Stimulated activated CD8-positive, alpha-beta memory T cell treated with anti-CD3 and anti-CD28 coated beads, Interleukin-7, amount 100 ng/mL, for 4 hours (primary cell): ENCODE measurements at regions not wholly inside any gene's neighbourhood (a gene's known extent, or its start where the extent isn't known, plus 50 kb on each side); places are given as distances from the start of the nearest gene placed in this dataset.

Experiments used
- DNase-seq, 2 donors: peaks; one replicate each; pipeline ENCODE4 v3.0.0-alpha.2; 2020; ENCODE audit warnings: low read depth in 2 of 2

GRCh38 chr2:5479265-5479928 is 212.8 kb upstream of the SOX11 start:
- no peak for DNase-seq

- no peak for DNase-seq
Observed at GRCh38 chr2:5482929-5483331, 209.3 kb upstream of the SOX11 start.

GRCh38 chr2:5484868-5485267 is 207.3 kb upstream of the SOX11 start:
- DNase-seq: no peak

DNA sequence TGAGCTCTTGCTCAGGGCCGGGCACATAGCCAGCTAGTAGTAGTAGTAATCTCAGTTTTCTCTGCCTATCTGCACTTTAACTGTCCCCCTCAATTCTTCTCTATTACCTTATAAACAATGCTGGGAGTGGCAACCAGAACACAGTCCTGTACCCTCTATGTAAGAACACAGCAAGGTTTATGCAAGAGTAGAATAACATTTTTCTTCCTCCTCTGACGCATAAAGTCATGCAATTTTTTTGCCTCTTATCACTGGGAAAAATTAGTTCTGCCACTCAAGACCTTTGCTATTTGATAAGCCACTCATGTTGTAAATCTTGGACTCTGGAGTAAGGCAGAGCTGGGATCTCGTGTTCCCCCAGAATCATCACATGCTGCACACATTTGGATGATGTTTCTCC is 200.7 kb upstream of the SOX11 start:
- no peak for DNase-seq

DNA sequence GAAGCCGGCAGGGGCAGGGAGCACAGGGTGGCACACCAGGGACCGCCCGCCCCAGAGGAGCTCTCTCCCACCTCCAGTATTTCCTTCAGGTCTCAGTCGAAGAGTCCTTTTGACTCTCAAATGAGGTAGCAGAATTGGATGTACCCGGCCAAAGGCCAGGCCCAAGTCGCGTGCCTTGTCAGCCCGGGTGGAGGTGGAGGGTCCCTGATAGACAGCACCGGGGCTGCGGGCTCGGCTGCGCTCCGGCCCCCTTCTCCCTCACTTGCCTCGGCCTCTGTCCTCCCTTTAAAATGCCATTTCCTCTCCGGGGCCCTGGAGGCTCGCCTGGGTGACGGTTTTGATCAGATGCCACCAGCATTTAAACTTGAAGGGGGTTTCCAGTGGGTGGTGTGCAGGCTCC is 198.9 kb upstream of the SOX11 start:
- no peak for DNase-seq

DNA sequence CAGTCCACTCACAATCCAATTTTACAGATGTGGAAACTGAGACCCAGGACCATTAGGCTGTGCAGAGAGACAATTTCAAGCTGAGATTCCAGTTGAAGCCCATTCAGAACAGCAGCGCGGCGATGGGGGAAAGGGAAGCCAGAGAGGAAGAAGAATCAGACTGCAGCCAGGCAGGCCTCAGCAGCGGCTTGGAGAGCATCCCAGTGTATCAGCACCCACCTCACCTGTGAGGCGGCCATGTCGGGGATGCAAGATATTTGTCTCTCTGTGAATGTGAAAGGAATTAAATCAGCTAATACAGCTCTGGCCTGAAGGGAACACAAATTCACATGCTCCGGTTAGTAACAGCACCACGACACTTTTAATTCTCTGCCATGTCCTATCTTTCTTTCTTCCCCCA is 198.0 kb upstream of the SOX11 start:
- no peak for DNase-seq

DNA sequence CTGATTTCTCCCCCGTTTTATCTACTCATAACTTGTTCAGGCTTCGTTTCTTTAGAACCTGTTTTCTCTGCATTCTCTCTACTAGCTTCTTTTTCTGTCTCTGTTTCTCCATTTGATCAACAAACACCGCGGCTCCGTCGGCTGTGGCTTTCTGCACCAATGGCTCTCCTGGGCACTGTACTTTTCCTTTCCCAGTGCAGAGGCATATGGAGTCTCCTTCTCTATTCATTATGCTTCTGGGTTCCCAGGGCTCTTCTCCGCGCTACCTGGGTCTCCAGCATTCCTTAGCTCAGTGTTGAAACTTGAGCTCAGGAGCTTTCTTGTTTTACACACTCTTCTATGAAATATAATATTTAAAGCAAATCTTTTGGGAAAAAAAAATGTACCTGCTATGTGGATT is 196.6 kb upstream of the SOX11 start:
- no peak for DNase-seq

GRCh38 chr2:5497874-5498273 is 194.3 kb upstream of the SOX11 start:
- DNase-seq: no peak

DNA sequence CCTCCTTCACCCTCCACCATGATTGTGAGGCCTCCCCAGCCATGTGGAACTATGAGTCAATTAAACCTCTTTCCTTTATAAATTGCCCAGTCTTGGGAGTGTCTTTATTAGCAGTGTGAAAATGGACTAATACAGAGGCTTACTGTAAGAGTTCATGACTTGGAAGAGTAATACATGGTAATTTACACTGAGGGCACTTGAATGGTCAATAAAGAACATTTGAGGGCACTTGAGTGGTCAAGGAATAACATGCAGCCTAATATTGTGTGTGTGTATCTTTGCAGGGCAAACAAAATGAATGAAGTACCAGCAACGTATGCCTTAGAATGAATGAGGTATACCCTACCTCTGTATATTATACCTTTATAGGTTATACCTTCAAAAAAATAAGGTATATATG is 190.4 kb upstream of the SOX11 start:
- no peak for DNase-seq

GRCh38 chr2:5502385-5502784 is 189.8 kb upstream of the SOX11 start:
- no peak for DNase-seq

GRCh38 chr2:5504756-5505155 is 187.4 kb upstream of the SOX11 start:
- DNase-seq: no peak

GRCh38 chr2:5507367-5507766 is 184.8 kb upstream of the SOX11 start:
- no peak for DNase-seq

GRCh38 chr2:5509362-5509761 is 182.8 kb upstream of the SOX11 start:
- no peak for DNase-seq

DNA sequence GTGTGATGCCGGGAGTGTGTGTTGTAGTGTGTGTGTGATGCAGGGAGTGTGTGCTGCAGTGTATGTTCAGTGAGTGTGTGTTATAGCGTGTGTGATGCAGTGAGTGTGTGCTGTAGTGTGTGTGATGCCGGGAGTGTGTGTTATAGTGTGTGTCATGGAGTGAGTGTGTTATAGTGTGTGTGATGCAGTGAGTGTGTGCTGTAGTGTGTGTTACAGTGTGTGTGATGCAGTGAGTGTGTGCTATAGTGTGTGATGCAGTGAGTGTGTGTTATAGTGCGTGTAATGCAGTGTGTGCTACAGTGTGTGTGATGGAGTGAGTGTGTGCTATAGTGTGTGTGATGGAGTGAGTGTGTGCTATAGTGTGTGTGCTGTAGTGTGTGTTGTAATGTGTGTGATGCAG is 182.1 kb upstream of the SOX11 start:
- no peak for DNase-seq

DNA sequence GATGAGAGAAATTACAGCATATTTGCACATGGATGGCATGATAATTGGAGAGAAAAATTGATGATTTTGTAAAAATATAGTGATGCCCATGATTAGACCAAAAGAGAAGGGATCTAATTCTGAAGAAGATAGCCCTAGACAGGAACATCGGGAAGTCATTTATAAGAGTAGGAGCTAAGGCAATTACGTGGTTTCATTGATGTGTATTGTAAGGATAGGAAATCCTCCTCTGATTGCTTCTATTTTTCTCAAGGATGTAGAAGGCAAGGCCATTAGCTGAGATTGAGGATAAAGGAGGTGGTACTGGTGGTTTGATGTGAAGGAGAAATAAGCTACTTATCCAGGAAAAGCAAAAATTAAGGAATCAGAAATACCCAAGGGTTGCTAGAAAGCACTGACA is 176.5 kb upstream of the SOX11 start:
- DNase-seq: no peak

GRCh38 chr2:5519286-5519685 is 172.9 kb upstream of the SOX11 start:
- DNase-seq: no peak

DNA sequence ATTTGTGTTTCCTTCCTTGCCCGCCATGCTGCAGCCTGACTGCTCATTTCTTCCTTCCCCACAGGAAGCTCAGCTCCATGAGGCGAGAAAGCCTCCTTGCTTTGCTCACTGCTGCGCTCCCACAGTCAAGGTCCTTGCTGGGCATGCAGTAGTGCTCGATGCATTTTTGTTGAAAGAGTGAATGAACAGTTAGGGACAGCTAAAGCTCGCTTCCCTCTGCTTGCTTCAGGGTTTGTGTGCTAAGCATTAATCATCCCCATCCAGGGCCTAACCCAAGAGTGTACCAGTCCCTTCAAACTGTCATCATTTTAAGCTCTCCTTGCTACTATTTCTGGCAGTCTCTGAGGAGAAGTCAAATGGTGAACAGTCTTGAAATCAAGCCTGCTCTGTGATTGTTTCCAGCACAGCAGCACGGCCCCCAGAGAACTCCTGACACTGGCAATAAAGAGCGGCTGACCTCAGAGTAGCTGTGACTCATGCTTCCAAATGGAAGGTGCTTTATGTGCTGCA is 171.7 kb upstream of the SOX11 start:
- no peak for DNase-seq

GRCh38 chr2:5521461-5521860 is 170.7 kb upstream of the SOX11 start:
- DNase-seq: no peak

GRCh38 chr2:5524551-5524950 is 167.6 kb upstream of the SOX11 start:
- no peak for DNase-seq

GRCh38 chr2:5528706-5529105 is 163.5 kb upstream of the SOX11 start:
- no peak for DNase-seq

DNA sequence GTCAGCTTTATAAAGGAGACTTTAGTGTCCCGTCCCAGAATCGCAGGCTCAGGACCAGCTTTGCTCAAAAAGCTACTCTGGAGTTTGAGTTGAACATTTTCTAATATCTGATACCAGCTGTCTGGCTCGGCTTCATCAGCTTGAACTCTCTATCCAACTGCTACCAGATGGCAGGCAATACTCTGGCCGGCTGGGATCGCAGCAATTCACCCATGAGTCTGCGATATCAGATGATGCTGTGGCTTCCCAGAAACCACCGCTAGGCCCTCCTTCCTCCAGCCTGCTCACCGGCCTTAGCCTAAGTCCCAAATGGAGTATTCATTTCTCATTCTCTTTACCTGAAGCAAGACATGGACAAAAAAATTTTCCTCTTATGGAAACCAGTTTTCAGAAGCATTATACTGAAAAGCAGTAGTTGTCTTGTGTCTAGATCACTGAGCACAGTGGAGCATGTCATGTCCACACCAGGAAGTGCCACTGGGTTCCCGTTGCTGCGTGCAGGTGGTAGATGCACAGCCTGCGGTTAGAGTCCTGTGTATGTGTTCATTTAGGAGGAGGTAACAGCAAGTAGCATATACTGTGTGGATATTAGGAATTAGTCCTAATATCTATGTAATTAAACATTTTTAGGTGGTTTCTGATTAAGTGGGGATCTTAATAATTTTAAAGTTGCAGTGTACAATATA is 162.0 kb upstream of the SOX11 start:
- DNase-seq: no peak

DNA sequence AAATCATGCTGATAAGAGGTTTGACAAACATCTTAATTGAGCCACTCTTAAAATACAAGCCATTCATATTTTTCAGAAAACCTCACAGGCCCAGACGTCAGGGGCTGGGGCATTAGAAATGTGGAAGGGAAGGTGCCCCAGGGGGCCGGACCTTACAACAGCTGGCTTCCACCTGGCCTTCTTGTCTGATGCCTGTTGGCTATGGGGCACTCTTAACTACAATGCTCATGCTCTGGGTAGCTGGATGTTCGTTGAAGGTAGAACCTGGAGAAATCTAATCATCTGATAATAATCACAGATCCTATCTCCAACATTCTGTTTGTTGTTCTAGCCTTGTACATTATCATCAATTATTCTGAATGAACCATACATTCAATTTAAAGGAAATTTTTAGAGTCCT is 156.9 kb upstream of the SOX11 start:
- DNase-seq: no peak

- no peak for DNase-seq
Observed at GRCh38 chr2:5537180-5537688, 154.9 kb upstream of the SOX11 start.
